ENCODE measurements at regions not wholly inside any gene's neighbourhood (a gene's known extent, or its start where the extent isn't known, plus 50 kb on each side); places are given as distances from the start of the nearest gene placed in this dataset.

DNA sequence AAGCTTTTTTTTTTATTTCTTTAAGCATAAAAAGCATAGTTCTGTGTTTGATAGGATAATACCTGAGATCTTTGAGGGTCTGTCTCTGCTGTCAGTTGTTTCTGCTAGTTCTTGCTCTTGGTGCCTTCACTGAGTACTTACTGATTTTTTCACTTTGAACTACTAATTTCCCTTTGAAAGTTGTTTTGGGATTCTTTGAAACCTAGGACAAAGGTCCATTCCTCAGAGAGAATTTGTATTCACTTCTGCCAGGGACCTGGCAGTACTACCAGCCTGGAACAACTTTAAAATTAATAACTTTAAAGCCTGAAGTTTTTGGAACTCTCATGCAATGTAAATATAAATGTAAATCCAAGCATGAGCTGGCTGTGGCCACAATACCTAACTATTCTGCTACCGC, 190.1 kb downstream of the TM2D1 start:
- no peak overlapping the region for H3K27ac ChIP-seq

GRCh38 chr1:61533546-61533945, 191.4 kb downstream of the TM2D1 start:
- Histone ChIP-seq H3K4me3 (no peak overlapping the region), H3K27ac (no peak overlapping the region)

More for the DNA sequence above, 190.1 kb downstream of the TM2D1 start:
- no peak overlapping the region for H3K4me3 ChIP-seq

GRCh38 chr1:61531716-61532115, 193.2 kb downstream of the TM2D1 start:
- Histone ChIP-seq H3K27ac (no peak overlapping the region), H3K4me3 (no peak overlapping the region)

DNA sequence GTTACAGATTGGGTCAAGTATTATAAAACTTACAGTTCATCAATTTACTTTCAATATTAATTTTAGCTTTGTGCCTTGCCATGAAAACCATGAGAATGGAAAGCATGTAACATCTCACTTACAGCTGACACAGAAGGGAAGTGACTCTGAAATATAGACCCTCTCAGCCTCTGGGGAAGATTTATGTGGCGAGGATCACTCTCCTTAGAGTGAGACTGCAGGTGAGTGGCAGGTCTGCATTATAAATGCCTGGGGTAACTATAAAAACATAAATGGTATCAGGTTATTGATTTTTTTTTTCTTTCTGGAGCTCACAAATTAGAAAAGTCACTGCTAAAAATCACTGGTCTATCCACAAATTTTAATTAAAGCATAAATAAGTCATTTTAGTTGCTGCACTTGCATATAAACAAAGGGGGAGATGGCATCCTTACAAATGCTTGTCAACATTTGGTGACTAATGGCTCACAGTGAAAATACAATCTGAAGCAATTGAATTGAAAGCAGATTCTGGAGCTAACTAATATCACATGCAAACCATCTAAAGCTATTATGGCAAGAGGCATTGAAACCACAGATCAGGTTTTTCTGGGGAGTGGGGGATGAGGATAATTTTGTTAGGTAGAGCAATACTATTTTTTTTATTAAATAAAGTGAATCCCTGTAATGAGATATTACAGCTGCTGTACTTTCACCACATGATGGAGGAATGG, 200.9 kb downstream of the TM2D1 start:
- no peak overlapping the region for H3K4me3 ChIP-seq
- no peak overlapping the region for H3K27ac ChIP-seq

DNA sequence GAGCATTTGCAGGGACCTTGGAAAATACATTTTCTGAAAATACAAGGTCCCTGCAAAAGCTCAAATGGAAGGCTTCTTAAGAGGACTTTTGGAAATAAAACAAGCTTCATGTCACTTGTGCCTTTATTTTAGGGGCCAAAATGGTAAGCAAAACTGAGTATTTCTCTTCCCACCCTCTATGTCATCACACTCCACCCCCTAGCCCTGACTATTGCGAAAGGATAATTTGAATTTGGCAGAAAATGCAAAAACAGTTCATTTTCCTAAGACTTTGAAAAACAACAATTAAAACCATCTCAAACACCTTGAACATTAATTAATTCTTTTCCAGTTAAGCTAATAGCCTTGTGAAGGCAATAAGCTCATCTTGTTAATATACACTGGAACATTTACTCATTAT, 201.7 kb downstream of the TM2D1 start:
- H3K4me3 ChIP-seq, result no peak overlapping the region

DNA sequence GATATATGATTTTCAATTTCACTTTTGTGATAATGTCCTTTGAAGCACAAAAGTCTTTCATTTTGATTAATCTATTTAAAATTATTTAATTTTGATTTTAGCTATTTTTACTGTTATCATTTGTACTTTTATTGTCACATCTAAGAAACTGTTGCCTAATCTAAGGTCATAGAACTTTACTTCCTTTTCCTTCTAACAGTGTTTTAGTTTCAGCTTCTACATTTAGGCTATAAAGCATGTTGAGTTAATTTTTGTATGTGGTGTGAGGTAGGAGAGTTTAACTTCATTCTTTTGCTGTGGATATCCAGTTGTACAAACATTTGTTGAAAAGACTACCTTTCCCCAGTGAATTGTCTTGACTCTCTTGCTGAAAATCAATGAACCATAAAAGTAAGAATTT, 204.5 kb downstream of the TM2D1 start:
- peak overlapping the region in 1 of 21 experiments; percentile 18 for H3K27ac ChIP-seq
- H3K4me3 ChIP-seq, result no peak overlapping the region

More for the DNA sequence above, 201.7 kb downstream of the TM2D1 start:
- H3K27ac ChIP-seq, result no peak overlapping the region

- no peak overlapping the region for H3K4me3 ChIP-seq
- no peak overlapping the region for H3K27ac ChIP-seq
Measured at GRCh38 chr1:61519631-61520030, 205.3 kb downstream of the TM2D1 start.

DNA sequence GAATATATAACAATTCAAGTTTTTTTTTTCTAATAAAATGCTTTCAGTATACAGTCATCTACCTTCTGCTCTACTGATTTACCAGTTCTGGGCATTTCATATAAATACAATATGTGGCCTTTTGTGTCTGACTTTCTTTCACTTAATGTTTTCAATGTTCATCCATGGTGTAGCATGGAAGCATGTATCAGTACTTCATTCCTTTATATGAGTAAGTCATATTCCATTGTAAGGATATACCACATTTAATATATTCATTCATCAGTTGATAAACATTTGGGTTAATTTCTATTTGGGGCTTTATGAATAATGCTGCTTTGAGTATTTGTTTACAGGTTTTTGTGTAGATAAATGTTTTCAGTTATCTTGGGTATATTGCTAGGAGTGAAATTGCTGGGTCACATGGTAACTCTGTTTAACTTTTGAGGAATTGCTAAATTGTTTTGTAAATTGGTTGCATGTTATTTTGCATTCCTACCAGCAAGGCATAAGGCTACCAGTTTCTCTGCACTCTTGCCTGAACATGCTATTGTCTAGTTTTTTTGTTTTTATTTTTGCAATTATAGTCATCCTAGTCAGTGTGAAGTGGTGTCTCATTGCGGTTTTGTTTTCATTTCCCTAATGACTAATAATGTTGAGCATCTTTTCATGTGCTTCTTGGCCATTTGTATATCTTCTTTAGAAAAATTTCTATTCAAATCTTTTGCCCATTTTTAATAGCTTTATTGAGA, 206.1 kb downstream of the TM2D1 start:
- no peak overlapping the region for H3K4me3 ChIP-seq
- no peak overlapping the region for H3K27ac ChIP-seq

DNA sequence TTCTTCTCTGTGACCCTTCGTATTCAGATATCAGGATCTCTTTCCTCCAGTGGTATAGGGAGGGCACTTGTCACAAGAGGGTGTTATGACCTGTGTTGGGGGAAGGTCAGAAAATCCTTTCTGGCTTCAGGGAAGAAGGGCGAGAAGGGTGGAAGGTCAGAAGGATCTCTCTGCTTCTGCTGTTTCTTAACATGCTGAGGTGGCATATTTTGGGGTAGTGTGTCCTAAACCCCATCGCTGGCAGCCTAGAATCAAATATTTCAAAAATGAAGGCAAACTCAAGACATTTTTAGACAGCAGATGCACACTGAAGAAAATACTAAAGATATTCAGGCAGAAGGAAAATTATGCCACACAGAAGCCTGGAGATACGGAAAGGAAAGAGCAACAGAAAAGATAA, 207.6 kb downstream of the TM2D1 start:
- no peak overlapping the region for H3K27ac ChIP-seq

DNA sequence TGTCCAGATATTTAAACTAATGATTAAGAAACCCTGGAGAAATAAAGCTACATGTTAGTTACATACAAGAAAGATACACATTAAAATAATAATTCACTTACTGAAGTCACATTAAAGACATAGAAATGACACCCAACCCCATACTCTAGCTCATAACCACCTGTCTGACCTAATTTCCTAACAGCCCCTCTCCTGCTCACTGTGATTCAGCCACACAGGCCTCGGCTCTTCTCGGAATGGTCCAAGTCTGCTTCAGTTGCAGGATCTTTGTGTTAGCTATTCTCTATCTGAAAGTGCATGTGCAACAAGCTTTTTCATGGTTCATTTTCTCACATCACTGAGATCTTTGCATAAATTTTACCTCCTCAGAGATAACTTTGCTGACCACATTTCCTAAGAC, 209.8 kb downstream of the TM2D1 start:
- Histone ChIP-seq H3K4me3 (no peak overlapping the region), H3K27ac (no peak overlapping the region)

More for the DNA sequence above, 207.6 kb downstream of the TM2D1 start:
- no peak overlapping the region for H3K4me3 ChIP-seq
